Tibial nerve (tissue), 3 donors: ENCODE measurements at regions not wholly inside any gene's neighbourhood (a gene's known extent, or its start where the extent isn't known, plus 50 kb on each side); places are given as distances from the start of the nearest gene placed in this dataset.

Source experiments
- POLR2A ChIP-seq, 2 donors: fragments of 450-650 bp; IDR thresholded peaks; one replicate each; pipeline ENCODE4 v1.6.1; 2017; ENCODE audit warnings: antibody characterized with exemption in 2 of 2, mild to moderate bottlenecking in 2 of 2, moderate library complexity in 2 of 2
- TF ChIP-seq, protein P1 (sequence below), 5 experiments: fragments of 200-600 bp in 3 of 5; fragments of 450-650 bp in 2 of 5; sonication (generic) in 3 of 5; IDR thresholded peaks; one replicate each; pipeline ENCODE4 v1.5.1; 2016 to 2019; ENCODE audit warnings: antibody characterized with exemption in 5 of 5, mild to moderate bottlenecking in 3 of 5, moderate library complexity in 2 of 5

DNA sequence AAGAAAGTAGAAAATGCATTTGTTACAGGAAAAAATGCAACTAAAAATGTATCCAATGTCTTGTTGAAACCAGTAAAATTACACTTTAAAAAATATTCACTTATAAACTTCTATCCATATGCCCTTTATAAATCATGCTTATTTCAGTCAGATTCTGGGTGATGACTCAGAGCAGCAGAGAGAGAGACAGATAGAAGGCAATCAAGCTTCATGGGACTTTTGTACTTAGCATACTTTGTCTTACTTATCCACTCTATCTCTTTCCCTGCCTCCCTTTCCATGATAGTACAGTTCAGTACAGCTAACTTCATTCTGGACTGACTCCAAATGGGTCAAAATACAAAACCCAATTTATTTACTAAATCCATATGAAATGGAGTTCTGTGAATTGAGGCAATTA is 1438.2 kb downstream of the ZPLD1 start:
- TF ChIP-seq, protein P1, sequence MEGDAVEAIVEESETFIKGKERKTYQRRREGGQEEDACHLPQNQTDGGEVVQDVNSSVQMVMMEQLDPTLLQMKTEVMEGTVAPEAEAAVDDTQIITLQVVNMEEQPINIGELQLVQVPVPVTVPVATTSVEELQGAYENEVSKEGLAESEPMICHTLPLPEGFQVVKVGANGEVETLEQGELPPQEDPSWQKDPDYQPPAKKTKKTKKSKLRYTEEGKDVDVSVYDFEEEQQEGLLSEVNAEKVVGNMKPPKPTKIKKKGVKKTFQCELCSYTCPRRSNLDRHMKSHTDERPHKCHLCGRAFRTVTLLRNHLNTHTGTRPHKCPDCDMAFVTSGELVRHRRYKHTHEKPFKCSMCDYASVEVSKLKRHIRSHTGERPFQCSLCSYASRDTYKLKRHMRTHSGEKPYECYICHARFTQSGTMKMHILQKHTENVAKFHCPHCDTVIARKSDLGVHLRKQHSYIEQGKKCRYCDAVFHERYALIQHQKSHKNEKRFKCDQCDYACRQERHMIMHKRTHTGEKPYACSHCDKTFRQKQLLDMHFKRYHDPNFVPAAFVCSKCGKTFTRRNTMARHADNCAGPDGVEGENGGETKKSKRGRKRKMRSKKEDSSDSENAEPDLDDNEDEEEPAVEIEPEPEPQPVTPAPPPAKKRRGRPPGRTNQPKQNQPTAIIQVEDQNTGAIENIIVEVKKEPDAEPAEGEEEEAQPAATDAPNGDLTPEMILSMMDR (IDR thresholded peaks at IDR 0.05) = no peak
- TF ChIP-seq POLR2A (IDR thresholded peaks at IDR 0.05) = no peak
